RWPE1 (cell line): ENCODE measurements at regions not wholly inside any gene's neighbourhood (a gene's known extent, or its start where the extent isn't known, plus 50 kb on each side); places are given as distances from the start of the nearest gene placed in this dataset.

Experiments used
- CTCF ChIA-PET: fragments of 350-600 bp; sonication (Branson Sonifier 250); formaldehyde crosslinking; extraction: SDS; loops from one replicate; lab custom pipeline; 2021; lab: Yijun Ruan, JAX
- POLR2A ChIA-PET: fragments of 400-600 bp; formaldehyde crosslinking; extraction: SDS; loops from one replicate; lab custom pipeline; 2020; ENCODE audit warnings: antibody characterized with exemption; ENCODE audit not compliant: low non-redundant PET; lab: Yijun Ruan, JAX
- DNase-seq: peaks from one replicate; pipeline ENCODE4 v3.0.0; 2012; ENCODE audit warnings: low spot score
- H3K27ac ChIP-seq: fragments of 450-650 bp; 2 replicates; pipeline ENCODE4 v1.5.1; 2017
- CTCF ChIP-seq: fragments of 450-650 bp; conservative IDR thresholded peaks from 2 replicates; pipeline ENCODE4 v1.5.1; 2017; ENCODE audit warnings: low read depth, mild to moderate bottlenecking

DNA sequence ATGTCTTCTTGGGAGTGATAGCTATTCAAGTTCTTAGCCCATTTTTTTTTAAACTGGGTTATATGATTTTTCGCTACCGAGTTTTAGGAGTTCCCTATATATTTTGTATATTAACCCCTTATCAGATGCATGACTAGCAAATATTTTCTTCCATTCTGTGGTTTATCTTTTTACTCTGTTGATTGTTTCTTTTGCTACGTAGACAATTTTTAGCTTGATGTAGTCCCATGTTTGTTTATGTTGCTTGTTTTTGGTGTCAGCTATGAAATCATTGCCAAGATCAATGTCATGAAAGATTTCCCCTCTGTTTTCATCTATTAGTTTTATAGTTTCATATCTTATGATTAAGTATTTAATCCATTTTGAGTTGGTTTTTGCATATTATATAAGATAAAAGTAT is 480.5 kb downstream of the CDH11 start:
- DNase-seq: no peak
- no peak overlapping the region for H3K27ac ChIP-seq
- no peak for TF ChIP-seq CTCF
- ChIA-PET CTCF (no interaction called here), POLR2A (no interaction called here)

GRCh38 chr16:64638766-64639165 is 483.1 kb downstream of the CDH11 start:
- ChIA-PET CTCF (no interaction called here), POLR2A (no interaction called here)
- TF ChIP-seq CTCF: no peak
- H3K27ac ChIP-seq: no peak overlapping the region
- no peak for DNase-seq

GRCh38 chr16:64629622-64630021 is 492.2 kb downstream of the CDH11 start:
- ChIA-PET CTCF (no interaction called here), POLR2A (no interaction called here)
- H3K27ac ChIP-seq: no peak overlapping the region
- no peak for DNase-seq
- no peak for TF ChIP-seq CTCF

DNA sequence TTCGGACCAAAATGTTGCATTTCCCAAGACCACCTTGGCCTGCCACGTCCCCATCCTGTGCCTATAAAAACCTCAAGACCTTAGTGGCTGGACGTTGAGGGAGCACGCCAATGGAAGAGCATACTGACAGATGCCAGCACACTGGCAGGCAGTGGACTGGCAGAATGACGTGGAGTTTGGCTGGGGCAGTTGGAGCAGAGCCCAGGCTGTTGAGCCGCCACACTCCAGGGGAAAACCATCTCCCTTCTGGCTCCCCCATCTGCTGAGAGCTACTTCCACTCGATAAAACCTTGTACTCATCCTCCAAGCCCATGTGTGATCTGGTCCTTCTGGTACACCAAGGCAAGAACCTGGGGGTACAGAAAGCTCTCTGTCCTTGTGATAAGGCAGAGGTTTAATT is 494.1 kb downstream of the CDH11 start:
- no peak for TF ChIP-seq CTCF
- H3K27ac ChIP-seq: no peak overlapping the region
- ChIA-PET POLR2A (no interaction called here), CTCF (no interaction called here)
- DNase-seq: no peak

DNA sequence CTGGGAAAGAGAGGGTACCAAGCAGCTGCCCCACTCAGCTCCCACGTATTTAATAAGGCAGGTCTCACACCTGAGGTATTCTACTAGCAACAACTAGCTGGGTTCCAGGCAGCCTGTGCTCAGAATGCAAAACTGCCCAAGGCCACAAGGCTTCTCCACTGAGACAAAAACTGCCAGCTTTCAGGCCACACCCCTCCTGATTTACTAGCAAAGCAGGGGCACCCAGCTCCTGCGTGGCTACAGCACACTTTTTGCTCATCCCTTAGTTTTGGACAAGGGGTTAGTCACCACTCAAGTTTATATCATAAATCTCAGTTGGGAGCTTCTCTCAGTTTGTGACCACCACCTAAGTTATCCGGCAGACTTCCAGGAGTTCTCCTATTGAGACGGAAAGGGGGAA is 494.6 kb downstream of the CDH11 start:
- TF ChIP-seq CTCF: no peak
- no peak overlapping the region for H3K27ac ChIP-seq
- CTCF ChIA-PET: no interaction called here
- DNase-seq: no peak
- POLR2A ChIA-PET: no interaction called here

- DNase-seq: no peak
- no peak overlapping the region for H3K27ac ChIP-seq
- CTCF ChIA-PET: interaction anchor here (0.7 kb wide), 1 partner anchor 490 kb away, joined by 3 read pairs; no protein-coding TSS in a partner anchor
- no peak for TF ChIP-seq CTCF
- POLR2A ChIA-PET: no interaction called here
Measured at GRCh38 chr16:64626776-64627175, 495.1 kb downstream of the CDH11 start.

DNA sequence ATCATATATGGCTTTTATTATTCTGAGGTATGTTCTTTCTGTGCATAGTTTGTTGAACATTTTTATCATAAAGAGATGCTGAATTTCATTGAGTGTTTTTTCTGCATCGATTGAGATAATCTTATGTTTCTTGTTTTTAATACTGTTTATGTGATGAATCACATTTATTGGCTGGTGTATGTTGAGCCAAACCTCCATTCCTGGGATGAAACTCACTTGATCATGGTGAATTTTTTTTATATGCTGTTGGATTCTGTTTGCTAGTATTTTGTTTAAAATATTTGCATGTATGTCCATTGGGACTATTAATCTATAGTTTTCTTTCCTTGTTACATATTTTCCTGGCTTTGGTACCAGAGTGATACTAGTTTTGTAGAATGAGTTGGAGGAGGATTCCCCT is 500.2 kb downstream of the CDH11 start:
- POLR2A ChIA-PET: no interaction called here
- no peak overlapping the region for H3K27ac ChIP-seq
- CTCF ChIA-PET: no interaction called here
- TF ChIP-seq CTCF: no peak
- no peak for DNase-seq
